Epithelial cell of proximal tubule (primary cell): ENCODE measurements at regions not wholly inside any gene's neighbourhood (a gene's known extent, or its start where the extent isn't known, plus 50 kb on each side); places are given as distances from the start of the nearest gene placed in this dataset.
"Not testable (repeated sequence)": the region's sequence is repeated elsewhere in the genome, so short reads cannot be mapped to it uniquely, and the experiment has no call there.

Source experiments
- DNase-seq: peaks from one replicate; pipeline ENCODE4 v3.0.0-alpha.2; 2011; ENCODE audit warnings: low read depth
- H3K4me3 ChIP-seq: 2 replicates; pipeline ENCODE4 v1.5.1; 2011; ENCODE audit warnings: low read depth, mild to moderate bottlenecking, low read length
- CTCF ChIP-seq: conservative IDR thresholded peaks from 2 replicates; pipeline ENCODE4 v1.5.1; 2012; ENCODE audit warnings: low read depth, mild to moderate bottlenecking, low read length

DNA sequence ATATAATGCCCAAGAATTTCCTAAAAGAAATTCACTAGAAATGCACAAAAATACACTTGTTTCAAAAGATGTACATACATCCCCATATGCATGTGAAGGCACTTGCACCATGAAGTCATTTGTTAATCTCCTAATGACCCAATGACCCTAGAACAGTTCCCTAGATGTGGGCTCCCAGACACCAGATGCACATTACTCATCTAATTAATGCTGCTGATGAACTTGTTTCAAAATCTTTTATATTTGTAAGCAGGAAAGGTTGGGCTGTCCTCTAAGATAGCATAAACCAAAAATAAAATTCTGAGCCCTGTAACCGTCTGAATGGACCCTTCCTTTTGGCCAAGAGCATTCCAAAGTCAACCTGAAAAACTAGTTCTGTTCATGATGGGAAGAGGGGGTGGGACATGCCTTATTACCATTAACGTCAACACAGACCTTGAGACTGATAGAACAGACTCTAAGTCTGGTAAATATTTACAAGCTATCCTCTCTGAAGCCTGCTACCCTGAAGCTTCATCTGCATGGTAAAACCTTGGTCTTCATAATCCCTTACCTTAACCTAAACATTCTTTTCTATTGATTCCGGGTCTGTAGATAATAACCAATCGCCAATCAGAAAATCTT is 91.0 kb upstream of the DAPK1 start:
- no peak for DNase-seq
- no peak overlapping the region for H3K4me3 ChIP-seq
- no peak for TF ChIP-seq CTCF

GRCh38 chr9:87410047-87411005 is 87.3 kb upstream of the DAPK1 start:
- DNase-seq, H3K4me3 ChIP-seq: not testable (repeated sequence)

- TF ChIP-seq CTCF, result no peak
- H3K4me3 ChIP-seq, result no peak overlapping the region
Measured at GRCh38 chr9:87420884-87421283, 76.8 kb upstream of the DAPK1 start.

DNA sequence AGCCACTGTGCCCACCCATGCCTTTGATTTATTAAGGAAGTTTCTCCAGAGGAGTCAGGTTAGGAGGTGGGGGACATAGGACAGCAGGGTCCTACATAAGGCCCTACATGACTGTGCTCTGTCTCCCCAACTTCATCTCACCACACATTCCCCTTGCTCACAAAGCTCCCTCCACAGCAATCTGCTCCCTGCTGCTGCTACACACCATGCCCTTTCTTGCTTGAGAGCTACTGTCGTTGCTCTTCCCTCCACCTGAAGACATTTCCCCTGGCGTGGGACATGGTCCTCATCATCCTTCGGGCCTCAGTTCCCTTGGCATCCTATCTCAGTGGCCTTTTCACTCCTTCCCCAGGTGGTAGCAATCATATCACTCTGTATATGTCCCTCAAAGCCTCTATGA is 75.9 kb upstream of the DAPK1 start:
- no peak overlapping the region for H3K4me3 ChIP-seq
- DNase-seq, result no peak
- TF ChIP-seq CTCF, result no peak

More at GRCh38 chr9:87420884-87421283, 76.8 kb upstream of the DAPK1 start:
- no peak for DNase-seq

DNA sequence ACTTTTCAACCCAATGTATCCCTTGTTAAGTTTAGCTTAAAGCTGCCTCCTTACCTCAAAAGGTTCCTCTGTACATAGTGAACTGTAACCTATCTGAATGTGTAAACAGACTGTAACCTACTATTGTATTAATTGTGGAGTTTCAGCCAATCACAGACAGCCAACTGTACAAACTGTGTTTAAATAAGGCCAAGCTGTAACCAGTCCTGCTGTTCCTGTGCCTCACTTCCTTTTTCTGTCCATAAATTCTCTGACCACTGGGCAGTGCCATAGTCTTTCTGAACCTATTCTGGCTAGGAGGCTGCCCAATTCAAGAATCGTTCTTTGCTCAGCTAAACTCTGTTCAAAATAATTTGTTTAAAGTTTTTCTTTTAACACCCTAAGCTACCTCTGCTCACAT is 74.7 kb upstream of the DAPK1 start:
- DNase-seq, result no peak
- no peak overlapping the region for H3K4me3 ChIP-seq
- TF ChIP-seq CTCF, result peak; percentile 36

DNA sequence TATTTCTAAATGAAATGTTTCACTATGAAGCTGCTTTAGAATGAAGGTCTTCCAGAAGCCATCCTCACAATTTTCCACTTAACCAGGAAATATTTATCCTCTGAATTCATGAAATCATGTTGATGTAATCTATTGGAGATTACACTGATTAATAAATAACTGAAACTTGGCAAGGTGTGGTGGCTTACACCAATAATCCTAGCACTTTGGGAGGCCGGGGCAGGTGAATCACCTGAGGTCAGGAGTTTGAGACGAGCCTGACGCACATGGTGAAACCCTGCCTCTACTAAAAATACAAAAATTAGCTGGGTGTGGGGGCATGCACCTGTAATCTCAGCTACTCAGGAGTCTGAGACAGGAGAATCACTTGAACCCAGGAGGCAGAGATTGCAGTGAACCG is 73.8 kb upstream of the DAPK1 start:
- not testable (repeated sequence) for DNase-seq, H3K4me3 ChIP-seq

- H3K4me3 ChIP-seq, result no peak overlapping the region
- DNase-seq, result no peak
- TF ChIP-seq CTCF, result no peak
Measured at GRCh38 chr9:87425202-87425601, 72.5 kb upstream of the DAPK1 start.
